NCI-H774 (cell line): ENCODE measurements at regions not wholly inside any gene's neighbourhood (a gene's known extent, or its start where the extent isn't known, plus 50 kb on each side); places are given as distances from the start of the nearest gene placed in this dataset.
"Not testable (repeated sequence)": the region's sequence is repeated elsewhere in the genome, so short reads cannot be mapped to it uniquely, and the experiment has no call there.

ENCODE experiments used
- DNase-seq: peaks from one replicate; lab custom pipeline; 2025; lab: John Stamatoyannopoulos, UW

DNA sequence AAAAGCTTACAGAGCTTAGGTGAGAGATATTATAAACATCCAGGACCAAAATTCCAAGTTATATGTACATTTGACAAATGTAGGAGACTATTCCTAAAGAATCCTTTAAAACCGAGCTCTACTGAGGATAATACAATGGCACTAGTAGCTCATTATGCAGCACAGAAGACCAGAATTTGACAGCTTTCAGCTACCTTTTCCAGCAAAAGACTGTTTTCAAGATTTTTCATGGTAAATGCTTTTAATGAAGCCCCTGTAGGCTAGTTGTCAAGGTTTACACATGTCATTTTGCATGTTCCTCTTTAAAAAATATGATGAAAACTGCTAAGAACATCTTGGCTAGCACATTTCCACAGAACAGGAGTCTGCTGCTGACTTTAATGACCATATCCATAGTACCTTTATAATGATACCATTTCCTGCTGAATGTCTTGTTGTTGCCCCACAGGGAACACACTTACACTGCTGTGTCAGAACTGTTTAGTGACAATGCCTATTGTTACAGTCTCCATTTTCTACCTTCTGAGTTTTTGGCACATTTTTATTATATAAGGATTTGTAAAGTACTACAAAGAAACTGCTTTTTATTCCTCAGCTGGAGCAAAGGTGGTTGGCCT, 1382.3 kb downstream of the RAPGEF2 start:
- no peak for DNase-seq

DNA sequence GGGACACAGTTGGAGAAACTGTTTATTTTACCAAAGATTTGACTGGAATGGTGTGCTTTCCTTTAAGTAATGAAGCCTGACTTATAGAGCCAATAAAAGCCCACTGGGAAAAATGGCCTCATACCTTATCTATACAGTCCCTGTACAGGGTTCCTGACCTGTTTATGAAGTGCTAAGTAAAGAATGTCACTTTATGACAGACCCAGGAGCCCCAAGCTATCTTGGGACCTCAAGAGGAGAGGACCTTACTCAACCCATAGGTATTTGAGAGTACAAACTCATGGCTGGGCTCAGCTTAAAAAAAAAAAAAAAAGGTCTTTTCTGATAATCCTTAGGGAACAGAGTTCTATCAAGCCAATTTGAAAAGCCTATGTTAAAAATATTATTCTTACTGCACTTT, 1389.3 kb downstream of the RAPGEF2 start:
- DNase-seq: no peak

DNA sequence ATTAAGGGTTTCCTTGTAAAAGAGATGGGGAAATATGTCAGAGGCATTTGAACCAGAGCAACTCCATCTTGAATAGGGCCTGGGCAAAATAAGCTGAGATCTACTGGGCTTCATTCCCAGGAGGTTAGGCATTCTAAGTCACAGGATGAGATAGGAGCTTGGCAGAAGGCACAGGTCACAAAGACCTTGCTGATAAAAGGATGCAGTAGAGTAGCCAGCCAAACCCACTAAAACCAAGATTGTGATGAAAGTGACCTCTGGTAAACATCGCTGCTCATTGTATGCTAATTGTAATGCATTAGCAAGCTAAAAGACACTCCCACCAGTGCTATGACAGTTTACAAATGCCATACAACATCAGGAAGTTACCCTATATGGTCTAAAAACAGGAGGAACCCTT, 1390.3 kb downstream of the RAPGEF2 start:
- DNase-seq: no peak

GRCh38 chr4:160495356-160495755, 1392.5 kb downstream of the RAPGEF2 start:
- no peak for DNase-seq

GRCh38 chr4:160498211-160498610, 1395.3 kb downstream of the RAPGEF2 start:
- DNase-seq: no peak

- DNase-seq: no peak
Observed at GRCh38 chr4:160505724-160506123, 1402.8 kb downstream of the RAPGEF2 start.

DNA sequence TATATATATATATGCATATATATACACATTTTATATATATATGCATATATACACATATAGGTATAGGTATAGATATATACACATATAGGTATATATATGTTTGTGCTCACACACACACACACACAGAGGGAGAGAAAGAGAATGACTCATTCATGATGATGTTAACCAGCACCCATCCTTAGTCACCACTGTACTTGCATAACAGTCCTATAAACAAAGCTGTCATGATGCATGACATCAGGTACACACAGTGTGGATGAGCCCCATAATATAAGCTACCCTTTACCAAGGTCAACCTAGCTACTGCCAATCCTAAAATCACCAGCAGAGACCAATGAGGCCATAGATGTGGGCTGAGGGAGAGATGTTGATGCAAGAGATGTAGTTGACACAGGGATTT, 1408.0 kb downstream of the RAPGEF2 start:
- DNase-seq: no peak

GRCh38 chr4:160514126-160514525, 1411.2 kb downstream of the RAPGEF2 start:
- DNase-seq: no peak

- no peak for DNase-seq
Observed at GRCh38 chr4:160523231-160523630, 1420.4 kb downstream of the RAPGEF2 start.

- DNase-seq: no peak
Observed at GRCh38 chr4:160537681-160538080, 1434.8 kb downstream of the RAPGEF2 start.

- DNase-seq: no peak
Observed at GRCh38 chr4:160546201-160546600, 1443.3 kb downstream of the RAPGEF2 start.

- not testable (repeated sequence) for DNase-seq
Observed at GRCh38 chr4:160549951-160550519, 1447.2 kb downstream of the RAPGEF2 start.

GRCh38 chr4:160562661-160563060, 1459.8 kb downstream of the RAPGEF2 start:
- no peak for DNase-seq

GRCh38 chr4:160563552-160564282, 1460.8 kb downstream of the RAPGEF2 start:
- DNase-seq: no peak

DNA sequence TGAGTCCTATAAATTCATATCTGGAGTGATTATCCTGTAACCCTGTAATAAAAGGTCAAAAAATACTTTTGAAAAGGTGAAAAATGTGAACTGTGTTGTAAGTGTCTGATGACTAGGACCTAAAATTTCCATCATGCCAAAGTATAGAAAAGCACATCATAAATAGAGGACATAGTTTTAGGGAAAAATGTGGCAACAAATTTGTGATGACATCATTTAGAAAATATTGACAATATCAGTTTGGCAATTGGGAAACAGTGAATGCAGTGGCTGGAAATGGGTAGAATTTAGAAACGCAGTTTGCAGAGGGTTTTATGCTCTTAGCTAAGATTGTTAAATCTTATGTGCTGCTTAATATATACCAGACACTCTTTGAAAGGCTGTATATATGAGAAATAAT, 1464.8 kb downstream of the RAPGEF2 start:
- DNase-seq: no peak

DNA sequence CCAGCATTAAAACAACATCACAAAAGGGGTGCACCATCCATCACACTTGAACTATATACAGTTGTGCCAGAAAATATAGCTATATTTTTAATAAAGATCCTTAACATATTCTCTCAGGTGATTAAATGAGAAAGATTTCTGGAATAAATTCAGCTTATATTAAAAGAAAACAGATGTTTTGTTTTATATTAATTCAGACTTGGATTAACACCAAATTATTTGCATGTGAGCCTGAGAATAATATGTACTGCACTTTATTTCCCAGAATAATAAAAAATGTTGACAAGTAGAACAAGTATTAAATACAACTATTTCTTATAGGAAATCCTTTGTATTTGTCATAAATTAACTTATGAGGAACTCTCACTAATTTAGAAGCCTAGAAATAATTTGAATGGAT, 1467.4 kb downstream of the RAPGEF2 start:
- no peak for DNase-seq

DNA sequence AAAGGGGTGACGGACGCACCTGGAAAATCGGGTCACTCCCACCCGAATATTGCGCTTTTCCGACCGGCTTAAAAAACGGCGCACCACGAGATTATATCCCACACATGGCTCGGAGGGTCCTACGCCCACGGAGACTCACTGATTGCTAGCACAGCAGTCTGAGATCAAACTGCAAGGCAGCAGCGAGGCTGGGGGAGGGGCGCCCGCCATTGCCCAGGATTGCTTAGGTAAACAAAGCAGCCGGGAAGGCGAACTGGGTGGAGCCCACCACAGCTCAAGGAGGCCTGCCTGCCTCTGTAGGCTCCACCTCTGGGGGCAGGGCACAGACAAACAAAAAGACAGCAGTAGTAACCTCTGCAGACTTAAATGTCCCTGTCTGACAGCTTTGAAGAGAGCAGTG, 1471.4 kb downstream of the RAPGEF2 start:
- DNase-seq: not testable (repeated sequence)

- DNase-seq: no peak
Observed at GRCh38 chr4:160580581-160580980, 1477.7 kb downstream of the RAPGEF2 start.

DNA sequence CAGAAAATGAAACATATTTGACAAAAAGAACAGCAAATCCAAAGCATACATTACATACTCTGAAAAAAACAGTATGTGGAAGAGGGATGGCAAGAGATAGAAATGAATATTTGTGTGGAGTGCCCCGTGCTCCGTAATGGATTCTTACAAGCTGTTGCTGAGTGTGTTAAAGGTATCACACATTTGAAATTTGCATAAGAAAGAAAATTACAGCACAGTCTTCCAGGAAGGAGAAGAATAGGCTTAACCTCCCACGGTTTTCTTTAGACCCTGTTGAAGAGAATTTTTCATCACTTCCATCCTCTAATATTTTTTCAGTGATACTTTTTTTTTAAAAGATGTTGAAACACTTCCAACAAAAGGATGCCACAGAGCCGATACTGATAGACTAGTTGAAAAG, 1489.4 kb downstream of the RAPGEF2 start:
- DNase-seq: no peak

GRCh38 chr4:160595646-160596045, 1492.8 kb downstream of the RAPGEF2 start:
- DNase-seq: no peak

GRCh38 chr4:160604541-160604940, 1501.7 kb downstream of the RAPGEF2 start:
- no peak for DNase-seq

GRCh38 chr4:160611181-160611580, 1508.3 kb downstream of the RAPGEF2 start:
- no peak for DNase-seq

GRCh38 chr4:160631044-160631443, 1528.2 kb downstream of the RAPGEF2 start:
- DNase-seq: no peak

DNA sequence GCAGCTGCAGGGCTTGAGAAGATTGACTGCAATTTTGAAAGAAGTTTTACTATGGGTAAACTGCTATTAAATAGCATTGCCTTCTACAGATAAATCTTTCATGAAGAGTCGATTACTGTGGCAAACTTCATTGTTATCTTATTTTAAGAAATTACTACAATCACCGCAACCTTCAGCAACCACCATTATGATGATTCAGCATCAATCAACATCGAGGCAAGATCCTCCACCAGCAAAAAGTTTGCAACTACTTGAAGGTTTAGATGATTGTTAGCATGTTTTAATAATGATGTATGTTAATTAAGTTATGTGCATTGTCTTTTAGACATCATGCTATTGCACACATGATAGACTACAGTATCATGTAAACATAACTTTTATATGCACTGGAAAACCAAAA, 1511.0 kb downstream of the FSTL5 start:
- no peak for DNase-seq
